Ishikawa (cell line): ENCODE measurements at regions not wholly inside any gene's neighbourhood (a gene's known extent, or its start where the extent isn't known, plus 50 kb on each side); places are given as distances from the start of the nearest gene placed in this dataset.

Experiments
- CEBPB ChIP-seq: IDR thresholded peaks from 2 replicates; pipeline ENCODE4 v1.6.1; 2012
- CREB1 ChIP-seq: IDR thresholded peaks from 2 replicates; pipeline ENCODE4 v1.6.1; 2012; ENCODE audit warnings: low read depth
- EGR1 ChIP-seq: IDR thresholded peaks from 2 replicates; pipeline ENCODE4 v1.6.1; 2012
- EP300 ChIP-seq: IDR thresholded peaks from 2 replicates; pipeline ENCODE4 v1.6.1; 2012; ENCODE audit warnings: borderline replicate concordance
- FOXM1 ChIP-seq: IDR thresholded peaks from 2 replicates; pipeline ENCODE4 v1.6.1; 2012; ENCODE audit warnings: low read depth, borderline replicate concordance
- MAX ChIP-seq: IDR thresholded peaks from 2 replicates; pipeline ENCODE4 v1.6.1; 2012
- RAD21 ChIP-seq: IDR thresholded peaks from 2 replicates; pipeline ENCODE4 v1.6.1; 2012; ENCODE audit warnings: low read depth
- REST ChIP-seq: IDR thresholded peaks from 2 replicates; pipeline ENCODE4 v1.6.1; 2012; ENCODE audit warnings: low read depth, mild to moderate bottlenecking
- TAF1 ChIP-seq: IDR thresholded peaks from 2 replicates; pipeline ENCODE4 v1.6.1; 2012; ENCODE audit warnings: low read depth, mild to moderate bottlenecking
- TCF12 ChIP-seq: IDR thresholded peaks from 2 replicates; pipeline ENCODE4 v1.6.1; 2012; ENCODE audit warnings: low read depth
- TEAD4 ChIP-seq: IDR thresholded peaks from 2 replicates; pipeline ENCODE4 v1.6.1; 2012
- YY1 ChIP-seq: IDR thresholded peaks from 2 replicates; pipeline ENCODE4 v1.6.1; 2012; ENCODE audit warnings: low read depth
- ZBTB7A ChIP-seq: IDR thresholded peaks from 2 replicates; pipeline ENCODE4 v1.6.1; 2012; ENCODE audit warnings: low read depth

- no peak for TF ChIP-seq MAX
- TF ChIP-seq RAD21, result no peak
- no peak for TF ChIP-seq TAF1
- TF ChIP-seq TEAD4, result no peak
- TF ChIP-seq REST, result no peak
- no peak for TF ChIP-seq CEBPB
- no peak for TF ChIP-seq EGR1
- TF ChIP-seq FOXM1, result no peak
- no peak for TF ChIP-seq EP300
- TF ChIP-seq CREB1, result no peak
- no peak for TF ChIP-seq YY1
- TF ChIP-seq ZBTB7A, result no peak
- TF ChIP-seq TCF12, result no peak
These were observed 926.3 kb downstream of the BRD1 start for GRCh38 chr22:48901324-48901723.
